Lung (tissue), 11 donors: ENCODE measurements at regions not wholly inside any gene's neighbourhood (a gene's known extent, or its start where the extent isn't known, plus 50 kb on each side); places are given as distances from the start of the nearest gene placed in this dataset.

Experiments
- ATAC-seq: fragments of 200-7000 bp; cut with Tn5 transposase; one replicate; pipeline ENCODE4 v1.9.1; 2020; ENCODE audit warnings: moderate number of reproducible peaks; ENCODE audit not compliant: insufficient read depth, low FRiP score
- DNase-seq, 3 donors: peaks; one replicate each; pipeline ENCODE4 v3.0.0-alpha.2; 2013 to 2017
- H3K27ac ChIP-seq, 2 donors: one replicate each; pipeline ENCODE4 v1.5.1; 2013; ENCODE audit warnings: mild to moderate bottlenecking in 2 of 2, moderate library complexity in 2 of 2, control low read depth in 1 of 2, inconsistent platforms in 1 of 2, low read depth in 1 of 2, low read length in 1 of 2
- H3K27me3 ChIP-seq, 3 donors: one replicate each; pipeline ENCODE4 v1.5.1; 2013; ENCODE audit warnings: low read length in 2 of 3; ENCODE audit not compliant: control insufficient read depth in 3 of 3, insufficient read depth in 3 of 3
- H3K36me3 ChIP-seq, 4 donors: one replicate each; pipeline ENCODE4 v1.5.1; 2013; ENCODE audit warnings: low read length in 4 of 4, mild to moderate bottlenecking in 1 of 4, moderate library complexity in 1 of 4; ENCODE audit not compliant: control insufficient read depth in 4 of 4, insufficient read depth in 4 of 4
- H3K4me1 ChIP-seq, 5 donors: one replicate each; pipeline ENCODE4 v1.5.1; 2013; ENCODE audit warnings: low read length in 5 of 5, mild to moderate bottlenecking in 2 of 5, moderate library complexity in 1 of 5; ENCODE audit not compliant: control insufficient read depth in 5 of 5, insufficient read depth in 5 of 5
- H3K4me3 ChIP-seq: one replicate; pipeline ENCODE4 v1.5.1; 2013; ENCODE audit warnings: mild to moderate bottlenecking, control low read depth, moderate library complexity
- H3K9ac ChIP-seq, 2 donors: one replicate each; pipeline ENCODE4 v1.5.1; 2013; ENCODE audit warnings: low read length in 2 of 2, control low read depth in 1 of 2; ENCODE audit not compliant: insufficient read depth in 1 of 2
- H3K9me3 ChIP-seq, 4 donors: one replicate each; pipeline ENCODE4 v1.5.1; 2013; ENCODE audit warnings: low read length in 3 of 4, mild to moderate bottlenecking in 1 of 4, moderate library complexity in 1 of 4; ENCODE audit not compliant: control insufficient read depth in 4 of 4, insufficient read depth in 3 of 4
- CTCF ChIP-seq: IDR thresholded peaks from 2 replicates; pipeline ENCODE4 v1.5.1; 2012; ENCODE audit warnings: mild to moderate bottlenecking; ENCODE audit errors: control extremely low read depth, extremely low read depth
- WGBS, 2 donors: extraction: QIAGEN DNeasy Blood & Tissue Kit; methylation state at CpG; one replicate each; pipeline ENCODE4 v1.1.7; 2013; 5-methylcytosine and 5-hydroxymethylcytosine counted together
- donor health status: control.
- donor health status: control.
- donor health status: Bipolar disorder and iron deficiency.
- donor health status: healthy.
- donor health status: DM: yes; HTN: yes; CAD: no.

DNA sequence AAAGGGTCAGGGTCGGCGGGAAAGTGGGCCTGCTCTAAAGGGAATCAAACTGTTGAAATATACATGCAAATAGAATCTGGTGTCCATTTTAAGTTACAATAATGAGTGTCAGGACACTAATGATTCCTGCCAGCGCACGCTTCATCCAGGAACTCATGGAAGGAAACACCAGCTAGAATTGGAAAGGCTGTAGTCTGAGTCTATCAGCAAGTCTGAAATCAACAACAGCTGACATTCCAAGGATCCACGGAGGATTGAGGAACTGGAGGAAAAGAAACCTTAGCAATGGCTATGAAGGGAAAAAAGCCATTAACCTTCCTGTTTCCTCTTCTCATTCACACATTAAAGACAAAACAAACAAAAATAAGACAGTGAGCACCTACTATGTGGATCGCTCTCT is 1063.1 kb downstream of the NTRK3 start:
- WGBS, 2 donors, result 67 to 80% methylated on average over 6 of the region's 6 CpGs
- TF ChIP-seq CTCF, result no peak
- H3K36me3 ChIP-seq, result no peaks in the 10 kb centered on the region
- no peak overlapping the region for H3K4me3 ChIP-seq
- no peaks in the 10 kb centered on the region for H3K27me3 ChIP-seq
- H3K27ac ChIP-seq, result no peak overlapping the region
- ATAC-seq (no peak), DNase-seq (no peak)
- no peak overlapping the region for H3K9ac ChIP-seq
- no peaks in the 10 kb centered on the region for H3K4me1 ChIP-seq
- no peaks in the 10 kb centered on the region for H3K9me3 ChIP-seq

GRCh38 chr15:87167706-87168105 is 1088.0 kb downstream of the AGBL1 start:
- TF ChIP-seq CTCF, result no peak
- ATAC-seq (no peak), DNase-seq (no peak)
- no peaks in the 10 kb centered on the region for H3K27me3 ChIP-seq
- H3K9ac ChIP-seq, result no peak overlapping the region
- no peaks in the 10 kb centered on the region for H3K9me3 ChIP-seq
- no peak overlapping the region for H3K27ac ChIP-seq
- 62 to 69% methylated on average over 1 of the region's 1 CpG for WGBS, 2 donors
- no peaks in the 10 kb centered on the region for H3K4me1 ChIP-seq
- H3K36me3 ChIP-seq, result no peaks in the 10 kb centered on the region
- H3K4me3 ChIP-seq, result no peak overlapping the region

GRCh38 chr15:87167055-87167454 is 1087.4 kb downstream of the AGBL1 start:
- DNase-seq (no peak), ATAC-seq (no peak)
- no peak for TF ChIP-seq CTCF

DNA sequence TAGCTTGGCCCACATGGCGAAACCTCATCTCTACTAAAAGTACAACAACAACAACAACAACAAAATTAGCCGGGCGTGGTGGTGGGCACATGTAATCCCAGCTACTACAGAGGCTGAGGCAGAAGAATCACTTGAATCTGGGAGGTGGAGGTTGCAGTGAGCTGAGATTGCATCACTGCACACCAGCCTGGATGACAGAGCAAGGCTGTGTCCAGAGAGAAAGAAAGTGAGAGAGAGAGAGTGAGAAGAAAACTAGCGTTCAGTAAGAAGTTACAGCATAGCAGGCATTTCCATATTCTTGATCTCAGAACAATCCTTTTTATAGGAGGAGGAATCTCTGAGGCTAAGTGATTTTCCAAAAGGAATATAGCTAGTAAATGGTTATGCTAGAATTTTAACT is 1076.1 kb downstream of the AGBL1 start:
- Histone ChIP-seq H3K27me3 (peaks cover 0 to 4% (median 0%) of the 10 kb centered on the region in 3 donors), H3K9ac (no peak overlapping the region), H3K9me3 (peaks cover 0 to 4% (median 2%) of the 10 kb centered on the region in 4 donors), H3K4me3 (no peak overlapping the region), H3K4me1 (peaks cover 0 to 6% (median 0%) of the 10 kb centered on the region in 5 donors), H3K36me3 (no peaks in the 10 kb centered on the region), H3K27ac (no peak overlapping the region)
- ATAC-seq (no peak), DNase-seq (no peak)
- 83 to 88% methylated on average over 4 of the region's 4 CpGs for WGBS, 2 donors
- TF ChIP-seq CTCF, result no peak

More at GRCh38 chr15:87167055-87167454, 1087.4 kb downstream of the AGBL1 start:
- H3K4me1 ChIP-seq, result no peaks in the 10 kb centered on the region
- H3K36me3 ChIP-seq, result no peaks in the 10 kb centered on the region
- no peaks in the 10 kb centered on the region for H3K27me3 ChIP-seq
- no peak overlapping the region for H3K9ac ChIP-seq
- H3K4me3 ChIP-seq, result no peak overlapping the region
- H3K9me3 ChIP-seq, result no peaks in the 10 kb centered on the region
- no peak overlapping the region for H3K27ac ChIP-seq
